ENCODE measurements at regions not wholly inside any gene's neighbourhood (a gene's known extent, or its start where the extent isn't known, plus 50 kb on each side); places are given as distances from the start of the nearest gene placed in this dataset.

GRCh38 chr21:16102113-16102512 is 372.3 kb downstream of the USP25 start:
- Histone ChIP-seq H3K4me3 (ENCODE audit: low read depth, low read length) (no peak overlapping the region), H3K27me3 (ENCODE audit: insufficient read depth, low read depth, severe bottlenecking) (no peaks in the 10 kb centered on the region), H3K27ac (no peak overlapping the region), H3K9me3 (ENCODE audit: severe bottlenecking) (no peaks in the 10 kb centered on the region), H3K36me3 (no peaks in the 10 kb centered on the region)
- no peak for TF ChIP-seq CTCF (IDR thresholded peaks at IDR 0.05; ENCODE audit: low read depth, low read length)
- DNase-seq, result no peak

- H3K9me3 ChIP-seq (ENCODE audit: severe bottlenecking), result no peaks in the 10 kb centered on the region
- no peak overlapping the region for H3K27ac ChIP-seq
- H3K27me3 ChIP-seq (ENCODE audit: insufficient read depth, low read depth, severe bottlenecking), result no peaks in the 10 kb centered on the region
- H3K4me3 ChIP-seq (ENCODE audit: low read depth, low read length), result no peak overlapping the region
- H3K36me3 ChIP-seq, result no peaks in the 10 kb centered on the region
- no peak for DNase-seq
- no peak for TF ChIP-seq CTCF (IDR thresholded peaks at IDR 0.05; ENCODE audit: low read depth, low read length)
These were observed 378.8 kb downstream of the USP25 start for GRCh38 chr21:16108561-16109075.

- no peak for TF ChIP-seq CTCF (IDR thresholded peaks at IDR 0.05; ENCODE audit: low read depth, low read length)
- Histone ChIP-seq H3K27me3 (ENCODE audit: insufficient read depth, low read depth, severe bottlenecking) (no peaks in the 10 kb centered on the region), H3K4me3 (ENCODE audit: low read depth, low read length) (no peak overlapping the region), H3K9me3 (ENCODE audit: severe bottlenecking) (no peaks in the 10 kb centered on the region), H3K36me3 (no peaks in the 10 kb centered on the region), H3K27ac (no peak overlapping the region)
- DNase-seq, result no peak
These were observed 383.4 kb downstream of the USP25 start for GRCh38 chr21:16113052-16113715.

GRCh38 chr21:16115461-16115860 is 385.7 kb downstream of the USP25 start:
- DNase-seq, result no peak
- Histone ChIP-seq H3K36me3 (no peaks in the 10 kb centered on the region), H3K27ac (no peak overlapping the region), H3K9me3 (ENCODE audit: severe bottlenecking) (no peaks in the 10 kb centered on the region), H3K4me3 (ENCODE audit: low read depth, low read length) (no peak overlapping the region), H3K27me3 (ENCODE audit: insufficient read depth, low read depth, severe bottlenecking) (no peaks in the 10 kb centered on the region)
- TF ChIP-seq CTCF (IDR thresholded peaks at IDR 0.05; ENCODE audit: low read depth, low read length), result no peak

- no peaks in the 10 kb centered on the region for H3K9me3 ChIP-seq (ENCODE audit: severe bottlenecking)
- no peaks in the 10 kb centered on the region for H3K36me3 ChIP-seq
- H3K27ac ChIP-seq, result no peak overlapping the region
- no peak for TF ChIP-seq CTCF (IDR thresholded peaks at IDR 0.05; ENCODE audit: low read depth, low read length)
- no peak for DNase-seq
- H3K4me3 ChIP-seq (ENCODE audit: low read depth, low read length), result no peak overlapping the region
- no peaks in the 10 kb centered on the region for H3K27me3 ChIP-seq (ENCODE audit: insufficient read depth, low read depth, severe bottlenecking)
These were observed 386.3 kb downstream of the USP25 start for GRCh38 chr21:16116069-16116468.

- Histone ChIP-seq H3K27me3 (ENCODE audit: insufficient read depth, low read depth, severe bottlenecking) (no peaks in the 10 kb centered on the region), H3K4me3 (ENCODE audit: low read depth, low read length) (no peak overlapping the region), H3K36me3 (no peaks in the 10 kb centered on the region), H3K27ac (no peak overlapping the region), H3K9me3 (ENCODE audit: severe bottlenecking) (no peaks in the 10 kb centered on the region)
- TF ChIP-seq CTCF (IDR thresholded peaks at IDR 0.05; ENCODE audit: low read depth, low read length), result no peak
- no peak for DNase-seq
These were observed 387.0 kb downstream of the USP25 start for GRCh38 chr21:16116798-16117197.
